NCI-H146 treated with DMSO at 0.1 percent for 48 hours (cell line): ENCODE measurements at regions not wholly inside any gene's neighbourhood (a gene's known extent, or its start where the extent isn't known, plus 50 kb on each side); places are given as distances from the start of the nearest gene placed in this dataset.
A peak's percentile ranks its signal among the peaks of the same experiment; 100 is the strongest.
"Not testable (repeated sequence)": the region's sequence is repeated elsewhere in the genome, so short reads cannot be mapped to it uniquely, and the experiment has no call there.

Experiments
- DNase-seq: peaks from one replicate; lab custom pipeline; 2025; ENCODE audit not compliant: unreplicated experiment; lab: John Stamatoyannopoulos, UW

GRCh38 chr7:12827219-12827821, 139.9 kb downstream of the ARL4A start:
- DNase-seq = no peak

GRCh38 chr7:12827920-12828319, 140.5 kb downstream of the ARL4A start:
- no peak for DNase-seq

- DNase-seq = no peak
Observed at GRCh38 chr7:12831024-12831423, 143.6 kb downstream of the ARL4A start.

DNA sequence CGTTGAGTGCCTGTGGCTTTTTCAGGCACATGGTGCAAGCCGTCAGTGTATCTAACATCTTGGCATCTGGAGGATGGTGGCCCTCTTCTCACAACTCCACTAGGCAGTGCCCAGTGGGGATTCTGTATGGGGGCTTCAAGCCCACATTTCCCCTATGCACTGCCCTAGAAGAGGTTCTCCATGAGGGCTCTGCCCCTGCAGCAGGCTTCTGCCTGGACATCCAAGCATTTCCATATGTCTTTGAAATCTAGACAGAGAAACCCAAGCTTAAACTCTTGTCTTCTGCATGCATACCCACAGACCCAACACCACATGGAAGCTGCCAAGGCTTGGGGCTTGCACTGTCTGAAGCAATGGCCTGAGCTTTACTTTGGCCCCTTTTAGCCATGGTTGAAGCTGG, 146.4 kb downstream of the ARL4A start:
- DNase-seq = no peak

- no peak for DNase-seq
Observed at GRCh38 chr7:12834782-12835181, 147.3 kb downstream of the ARL4A start.

- peak; percentile 46 for DNase-seq
Observed at GRCh38 chr7:12839508-12840153, 152.2 kb downstream of the ARL4A start.

GRCh38 chr7:12844732-12845131, 157.3 kb downstream of the ARL4A start:
- DNase-seq = not testable (repeated sequence)

DNA sequence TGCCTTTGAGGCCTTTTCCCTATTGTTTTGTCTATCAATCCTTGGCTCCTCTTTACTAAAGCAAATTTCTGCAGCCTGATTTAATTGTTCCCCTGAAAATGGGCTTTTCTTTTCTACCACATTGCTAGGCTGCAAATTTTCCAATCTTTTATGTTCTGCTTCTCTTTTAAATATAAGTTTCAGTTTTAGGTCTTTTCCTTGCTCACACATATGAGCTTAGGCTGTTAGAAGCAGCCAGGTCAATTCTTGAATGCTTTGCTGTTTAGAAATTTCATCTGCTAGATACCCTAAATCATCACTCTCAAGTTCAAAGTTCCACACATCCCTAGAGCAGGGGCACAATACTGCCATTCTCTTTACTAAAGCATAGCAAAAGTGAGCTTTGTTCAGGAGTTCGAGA, 159.6 kb downstream of the ARL4A start:
- no peak for DNase-seq

- no peak for DNase-seq
Observed at GRCh38 chr7:12851142-12851541, 163.7 kb downstream of the ARL4A start.

GRCh38 chr7:12851841-12852240, 164.4 kb downstream of the ARL4A start:
- no peak for DNase-seq

- no peak for DNase-seq
Observed at GRCh38 chr7:12855036-12855435, 167.6 kb downstream of the ARL4A start.

DNA sequence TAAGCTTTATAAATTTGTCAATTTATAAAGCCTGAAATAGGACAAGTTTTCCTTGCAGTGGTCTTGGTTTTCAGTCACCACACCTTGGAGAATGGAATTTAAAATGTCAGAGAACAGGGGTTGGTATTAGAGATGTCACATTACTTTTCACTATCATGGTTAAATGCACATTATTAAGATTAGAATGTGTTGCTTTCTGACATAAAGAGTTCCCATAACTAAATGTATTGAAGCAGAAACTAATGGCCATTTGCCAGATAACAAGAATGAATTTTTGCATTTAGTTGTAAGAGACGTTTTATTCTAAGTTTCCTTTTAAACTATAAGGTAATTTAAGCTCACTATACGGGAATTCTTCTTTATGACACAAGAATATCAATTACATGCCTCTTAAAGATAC, 172.3 kb downstream of the ARL4A start:
- DNase-seq = no peak

DNA sequence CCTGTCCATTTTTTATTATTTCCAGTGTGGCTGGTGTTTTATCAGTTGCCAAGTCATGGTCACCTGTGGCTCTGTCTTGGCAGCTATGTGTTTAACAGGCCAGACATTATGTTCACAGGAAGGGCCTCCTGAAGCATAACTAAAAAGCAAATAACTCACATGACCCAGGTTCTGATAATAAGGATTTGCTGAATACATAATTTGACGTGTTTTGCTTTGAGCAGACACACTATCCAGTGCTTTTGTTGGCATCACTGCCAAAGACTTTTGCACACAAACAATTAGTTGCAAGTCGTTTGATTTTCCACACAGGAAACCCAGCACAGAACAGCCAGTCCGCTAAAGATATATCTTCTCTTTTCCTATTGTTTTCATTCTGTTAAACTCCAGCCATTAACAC, 173.6 kb downstream of the ARL4A start:
- DNase-seq = peak; percentile 16

DNA sequence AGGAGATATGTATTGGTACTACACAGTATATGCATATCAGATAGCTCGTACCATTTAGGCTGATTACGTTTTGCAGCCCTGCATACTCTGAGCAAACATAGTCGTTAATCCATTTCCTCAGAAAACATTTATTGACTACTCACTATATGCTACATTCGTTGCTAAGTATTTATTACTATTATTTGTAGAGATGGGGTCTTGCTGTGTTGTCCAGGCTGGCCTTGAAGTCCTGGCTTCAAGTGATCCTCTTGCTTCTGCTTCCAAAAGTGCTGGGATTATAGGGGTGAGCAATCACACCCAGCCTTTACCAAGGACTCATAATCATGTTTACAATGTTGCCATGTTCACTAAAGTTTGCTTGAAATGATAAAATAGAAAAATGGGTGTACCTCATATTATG, 174.7 kb downstream of the ARL4A start:
- DNase-seq = no peak

DNA sequence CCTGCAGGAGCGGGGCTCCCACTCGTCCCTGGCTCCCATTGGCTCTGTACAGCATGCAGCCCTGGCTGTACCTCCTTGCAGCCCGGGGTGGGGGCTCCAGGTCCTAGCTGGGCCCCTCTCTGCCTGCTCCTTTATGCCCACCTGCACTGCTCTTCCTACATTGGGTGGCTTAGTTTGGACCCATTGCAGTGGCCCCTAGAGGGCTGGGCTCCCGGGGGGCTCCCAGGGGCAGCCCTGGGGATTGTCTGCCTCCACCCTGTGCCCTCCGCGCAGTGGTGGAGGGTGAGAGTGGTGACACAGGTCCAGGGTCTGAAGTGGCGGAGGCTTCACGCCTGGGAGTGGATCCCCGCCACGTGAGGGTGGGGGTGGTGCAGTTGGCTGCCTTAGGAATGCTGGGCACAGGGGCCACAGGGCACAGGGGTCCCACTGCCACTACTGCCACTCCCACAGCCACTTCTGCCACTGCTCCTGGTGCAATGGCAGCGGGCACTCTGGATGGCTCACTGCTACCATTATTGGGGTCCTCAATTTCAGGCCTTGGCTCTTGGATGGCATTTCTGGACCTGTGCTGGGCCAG, 177.1 kb downstream of the ARL4A start:
- DNase-seq = no peak

DNA sequence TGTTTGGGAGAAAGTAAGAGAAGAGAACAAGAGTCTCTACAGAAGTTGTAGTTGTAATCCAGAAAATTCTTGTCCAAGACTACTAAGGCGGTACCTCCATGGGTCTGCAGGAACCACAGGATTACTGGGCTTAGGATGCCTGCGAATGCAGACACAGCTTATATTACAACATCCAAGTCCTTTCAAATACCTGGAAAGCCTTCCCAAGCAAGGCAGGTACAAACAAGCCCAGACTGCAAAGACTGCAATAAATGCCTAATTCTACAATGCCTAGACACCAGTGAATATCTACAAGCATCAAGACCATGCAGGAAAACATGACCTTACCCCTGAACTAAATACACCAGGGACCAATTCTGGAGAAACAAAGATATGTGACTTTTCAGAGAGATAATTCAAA, 178.2 kb downstream of the ARL4A start:
- DNase-seq = no peak

GRCh38 chr7:12866207-12866606, 178.8 kb downstream of the ARL4A start:
- no peak for DNase-seq

- no peak for DNase-seq
Observed at GRCh38 chr7:12868027-12868426, 180.6 kb downstream of the ARL4A start.

- no peak for DNase-seq
Observed at GRCh38 chr7:12870219-12870618, 182.8 kb downstream of the ARL4A start.

DNA sequence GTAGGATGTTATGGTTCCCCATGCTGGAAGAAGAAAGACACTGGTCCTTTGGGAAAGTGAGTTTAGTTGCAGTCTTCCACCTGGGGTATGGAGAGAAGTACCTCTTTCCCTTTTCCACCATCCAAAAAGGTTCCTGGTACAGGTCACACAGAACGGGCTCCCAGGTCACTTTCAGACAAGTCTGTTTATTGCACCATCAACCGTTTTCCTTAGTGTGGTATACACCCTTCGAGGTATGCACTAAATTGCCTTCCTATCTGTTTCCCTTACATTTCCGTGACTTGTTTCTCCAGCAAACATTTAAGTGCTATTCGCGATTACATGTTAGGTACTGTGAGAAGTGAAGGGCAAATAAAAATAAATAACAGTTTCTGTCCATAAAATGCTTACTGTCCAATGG, 185.1 kb downstream of the ARL4A start:
- DNase-seq = no peak

DNA sequence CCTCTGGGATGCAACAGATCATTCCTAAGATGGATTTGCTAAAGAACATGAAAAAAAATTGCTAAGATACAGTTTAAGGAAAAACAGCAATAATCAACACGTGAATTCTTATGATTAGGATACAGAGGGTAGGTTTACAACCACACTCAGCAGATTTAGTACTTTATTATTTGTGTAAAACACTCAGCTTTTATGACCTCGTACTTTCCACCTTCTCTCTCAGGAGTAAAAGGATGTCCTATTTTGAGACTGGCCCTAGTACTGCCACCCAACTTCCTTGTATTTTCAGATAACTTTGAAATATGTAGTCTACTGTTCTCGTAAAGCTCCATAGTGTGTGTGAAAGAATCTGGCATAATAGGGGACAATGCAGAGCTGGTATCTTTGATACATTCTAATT, 186.1 kb downstream of the ARL4A start:
- no peak for DNase-seq

DNA sequence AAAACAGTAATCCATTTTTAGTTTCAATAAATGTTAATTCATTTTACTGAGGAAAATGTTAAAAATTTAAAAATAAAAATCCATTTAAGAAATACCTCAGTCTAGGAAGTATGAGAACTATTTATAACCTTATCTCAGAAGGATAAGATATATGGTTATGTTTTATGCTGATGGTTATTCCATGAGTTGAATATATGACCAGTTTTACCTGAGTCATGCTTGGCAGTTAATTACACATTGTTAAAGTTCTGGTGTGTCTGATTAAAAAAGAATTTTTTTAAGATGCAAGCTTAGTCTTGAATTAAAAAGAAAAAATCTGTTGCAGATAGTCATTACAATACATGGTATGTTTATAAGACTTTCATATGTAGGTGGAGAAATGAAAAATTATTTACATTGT, 191.7 kb downstream of the ARL4A start:
- no peak for DNase-seq

DNA sequence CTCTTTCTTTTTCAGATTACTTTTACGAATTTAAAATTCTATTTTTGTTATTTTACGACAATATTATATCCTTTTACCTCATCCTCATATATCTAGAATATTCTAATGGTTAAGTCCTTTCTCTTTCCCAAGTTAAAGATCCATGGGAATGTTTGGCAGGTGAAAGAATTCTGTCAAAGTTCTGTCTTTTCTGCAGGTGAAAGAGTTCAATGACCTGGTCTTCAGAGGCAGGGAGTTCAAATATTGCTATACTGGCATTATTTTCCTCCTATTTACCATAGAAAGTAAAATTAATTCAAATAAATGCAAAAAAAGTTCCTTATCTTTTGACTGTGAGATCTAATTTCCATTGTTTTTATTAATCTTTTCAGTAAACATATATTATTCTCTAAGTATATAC, 194.3 kb downstream of the ARL4A start:
- no peak for DNase-seq
